ENCODE measurements at regions not wholly inside any gene's neighbourhood (a gene's known extent, or its start where the extent isn't known, plus 50 kb on each side); places are given as distances from the start of the nearest gene placed in this dataset.
"Not testable (repeated sequence)": the region's sequence is repeated elsewhere in the genome, so short reads cannot be mapped to it uniquely, and the experiment has no call there.

- Mint-ChIP-seq H3K9me3 (peaks cover 12% of the 10 kb centered on the region), H3K27ac (no peak overlapping the region), H3K36me3 (no peaks in the 10 kb centered on the region), H3K4me1 (ENCODE audit: unreplicated experiment) (peaks cover 10% of the 10 kb centered on the region), H3K27me3 (no peaks in the 10 kb centered on the region), H3K4me3 (no peak overlapping the region)
- no peak for DNase-seq (ENCODE audit: extremely low spot score, unreplicated experiment)
- TF ChIP-seq CTCF (conservative IDR thresholded peaks at IDR 0.05) = no peak
Measured at GRCh38 chr12:92412856-92413255, 267.2 kb upstream of the BTG1 start.

- H3K27ac Mint-ChIP-seq = no peak overlapping the region
- no peak overlapping the region for H3K4me3 Mint-ChIP-seq
- peaks cover 10% of the 10 kb centered on the region for H3K4me1 Mint-ChIP-seq (ENCODE audit: unreplicated experiment)
- H3K9me3 Mint-ChIP-seq = peaks cover 12% of the 10 kb centered on the region
- H3K27me3 Mint-ChIP-seq = no peaks in the 10 kb centered on the region
- DNase-seq (ENCODE audit: extremely low spot score, unreplicated experiment) = no peak
- TF ChIP-seq CTCF (conservative IDR thresholded peaks at IDR 0.05) = no peak
- no peaks in the 10 kb centered on the region for H3K36me3 Mint-ChIP-seq
Measured at GRCh38 chr12:92411687-92412086, 266.0 kb upstream of the BTG1 start.

- peak; percentile 55 for TF ChIP-seq CTCF (conservative IDR thresholded peaks at IDR 0.05)
- H3K4me3 Mint-ChIP-seq = no peak overlapping the region
Measured at GRCh38 chr12:92408072-92408900, 262.6 kb upstream of the BTG1 start.

GRCh38 chr12:92406404-92407070, 260.9 kb upstream of the BTG1 start:
- not testable (repeated sequence) for H3K4me3 Mint-ChIP-seq; H3K27me3 Mint-ChIP-seq; DNase-seq (ENCODE audit: extremely low spot score, unreplicated experiment); H3K4me1 Mint-ChIP-seq (ENCODE audit: unreplicated experiment); H3K36me3 Mint-ChIP-seq; H3K27ac Mint-ChIP-seq
- peaks cover 12% of the 10 kb centered on the region for H3K9me3 Mint-ChIP-seq

More at GRCh38 chr12:92408072-92408900, 262.6 kb upstream of the BTG1 start:
- Mint-ChIP-seq H3K4me1 (ENCODE audit: unreplicated experiment) (peaks cover 5% of the 10 kb centered on the region), H3K27me3 (no peaks in the 10 kb centered on the region), H3K27ac (no peak overlapping the region), H3K36me3 (no peaks in the 10 kb centered on the region), H3K9me3 (peaks cover 12% of the 10 kb centered on the region)
- no peak for DNase-seq (ENCODE audit: extremely low spot score, unreplicated experiment)

- H3K4me3 Mint-ChIP-seq; H3K27ac Mint-ChIP-seq; DNase-seq (ENCODE audit: extremely low spot score, unreplicated experiment); H3K36me3 Mint-ChIP-seq; H3K4me1 Mint-ChIP-seq (ENCODE audit: unreplicated experiment); H3K27me3 Mint-ChIP-seq: not testable (repeated sequence)
- peaks cover 12% of the 10 kb centered on the region for H3K9me3 Mint-ChIP-seq
Measured at GRCh38 chr12:92405801-92406251, 260.2 kb upstream of the BTG1 start.

- Mint-ChIP-seq H3K4me3 (no peak overlapping the region), H3K27ac (no peak overlapping the region)
Measured at GRCh38 chr12:92404921-92405320, 259.3 kb upstream of the BTG1 start.

More at GRCh38 chr12:92404921-92405320, 259.3 kb upstream of the BTG1 start:
- no peak for TF ChIP-seq CTCF (conservative IDR thresholded peaks at IDR 0.05)
- peaks cover 6% of the 10 kb centered on the region for H3K4me1 Mint-ChIP-seq (ENCODE audit: unreplicated experiment)
- DNase-seq (ENCODE audit: extremely low spot score, unreplicated experiment) = no peak
- no peaks in the 10 kb centered on the region for H3K27me3 Mint-ChIP-seq
- no peaks in the 10 kb centered on the region for H3K36me3 Mint-ChIP-seq
- H3K9me3 Mint-ChIP-seq = peaks cover 12% of the 10 kb centered on the region

All from type B pancreatic cell (in vitro differentiated cells).